AG09319 (cell line): ENCODE measurements at regions not wholly inside any gene's neighbourhood (a gene's known extent, or its start where the extent isn't known, plus 50 kb on each side); places are given as distances from the start of the nearest gene placed in this dataset.

ENCODE experiments used
- DNase-seq: peaks from one replicate; pipeline ENCODE4 v3.0.0-alpha.2; 2010; ENCODE audit warnings: low read depth; ENCODE audit errors: extremely low read depth
- TF ChIP-seq, protein P1 (sequence below): IDR thresholded peaks from 2 replicates; pipeline ENCODE4 v1.5.1; 2011; ENCODE audit warnings: low read depth, mild to moderate bottlenecking, inconsistent platforms, low read length, moderate library complexity

DNA sequence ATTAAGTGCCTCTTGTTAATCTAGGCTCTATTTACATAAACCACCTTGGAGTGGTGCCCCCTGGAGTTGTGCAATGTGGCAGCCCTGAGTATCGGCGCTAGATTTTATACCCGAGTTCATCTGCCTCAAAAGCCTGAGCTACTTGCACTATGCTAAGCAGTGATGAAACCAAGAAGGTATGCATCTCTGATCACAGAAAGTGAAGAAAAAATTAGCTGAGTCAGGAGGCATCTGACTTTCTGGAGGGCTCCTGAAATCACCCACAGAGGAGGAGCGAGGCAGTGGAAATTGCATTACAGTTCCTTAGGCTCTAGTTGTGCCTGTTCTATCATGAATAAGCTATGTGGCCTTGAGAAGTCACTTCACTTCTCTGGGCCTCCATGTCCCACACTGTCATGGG is 80.3 kb upstream of the PSMD7 start:
- TF ChIP-seq, protein P1, sequence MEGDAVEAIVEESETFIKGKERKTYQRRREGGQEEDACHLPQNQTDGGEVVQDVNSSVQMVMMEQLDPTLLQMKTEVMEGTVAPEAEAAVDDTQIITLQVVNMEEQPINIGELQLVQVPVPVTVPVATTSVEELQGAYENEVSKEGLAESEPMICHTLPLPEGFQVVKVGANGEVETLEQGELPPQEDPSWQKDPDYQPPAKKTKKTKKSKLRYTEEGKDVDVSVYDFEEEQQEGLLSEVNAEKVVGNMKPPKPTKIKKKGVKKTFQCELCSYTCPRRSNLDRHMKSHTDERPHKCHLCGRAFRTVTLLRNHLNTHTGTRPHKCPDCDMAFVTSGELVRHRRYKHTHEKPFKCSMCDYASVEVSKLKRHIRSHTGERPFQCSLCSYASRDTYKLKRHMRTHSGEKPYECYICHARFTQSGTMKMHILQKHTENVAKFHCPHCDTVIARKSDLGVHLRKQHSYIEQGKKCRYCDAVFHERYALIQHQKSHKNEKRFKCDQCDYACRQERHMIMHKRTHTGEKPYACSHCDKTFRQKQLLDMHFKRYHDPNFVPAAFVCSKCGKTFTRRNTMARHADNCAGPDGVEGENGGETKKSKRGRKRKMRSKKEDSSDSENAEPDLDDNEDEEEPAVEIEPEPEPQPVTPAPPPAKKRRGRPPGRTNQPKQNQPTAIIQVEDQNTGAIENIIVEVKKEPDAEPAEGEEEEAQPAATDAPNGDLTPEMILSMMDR: no peak
- no peak for DNase-seq

DNA sequence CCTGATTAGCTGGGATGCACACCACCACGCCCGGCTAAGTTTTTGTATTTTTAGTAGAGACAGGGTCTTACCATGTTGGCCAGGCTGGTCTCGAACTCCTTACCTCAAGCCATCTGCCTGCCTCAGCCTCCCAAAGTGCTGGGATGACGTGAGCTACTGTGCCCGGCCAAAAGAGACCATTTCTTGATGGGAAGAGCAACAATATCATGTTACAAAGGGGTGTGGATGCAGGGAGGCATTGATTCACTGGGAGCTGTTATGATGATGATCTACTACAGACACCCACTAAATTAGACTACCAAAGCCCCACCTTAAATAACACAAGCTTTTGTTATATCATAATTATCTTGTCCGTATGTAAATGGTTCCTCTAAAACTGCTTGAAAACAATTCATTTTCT is 81.4 kb upstream of the PSMD7 start:
- DNase-seq: no peak
- TF ChIP-seq, protein P1: no peak

DNA sequence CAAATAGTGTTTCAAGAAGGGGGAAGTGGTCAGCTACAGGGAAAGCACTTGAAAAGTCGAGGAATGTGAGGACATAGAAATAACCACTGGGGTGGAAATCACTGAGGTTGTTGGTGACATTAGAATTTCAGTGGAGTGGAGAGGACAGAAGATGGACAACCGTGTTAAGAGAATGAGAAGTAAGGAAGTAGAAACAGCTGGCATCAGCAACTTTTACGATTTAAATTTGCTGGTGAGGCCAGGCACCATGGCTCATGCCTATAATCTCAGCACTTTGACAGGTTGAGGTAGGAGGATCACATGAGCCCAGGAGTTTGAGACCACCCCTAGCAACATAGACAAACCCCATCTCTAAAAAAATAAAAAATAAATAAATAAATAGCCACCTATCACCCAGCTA is 83.2 kb upstream of the PSMD7 start:
- DNase-seq: no peak
- TF ChIP-seq, protein P1: no peak

DNA sequence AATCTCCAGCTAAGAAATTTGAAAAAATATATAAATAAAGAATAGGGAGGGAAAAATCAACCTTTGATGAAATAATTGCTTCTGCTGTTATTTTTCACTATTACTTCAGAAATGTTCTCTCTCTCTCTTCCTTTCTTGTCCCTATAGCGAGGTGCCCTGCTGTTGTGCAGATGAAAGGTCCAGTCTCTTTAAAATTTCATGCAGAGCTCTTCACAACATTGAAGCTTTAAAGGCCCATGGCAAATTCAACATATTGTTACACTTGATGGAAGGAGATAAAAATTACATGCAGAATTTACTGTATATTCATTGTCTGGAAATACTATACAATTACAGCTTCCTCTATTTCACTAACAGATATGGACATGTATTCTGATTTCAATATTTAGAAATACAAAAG is 86.4 kb upstream of the PSMD7 start:
- DNase-seq: no peak
- TF ChIP-seq, protein P1: no peak

DNA sequence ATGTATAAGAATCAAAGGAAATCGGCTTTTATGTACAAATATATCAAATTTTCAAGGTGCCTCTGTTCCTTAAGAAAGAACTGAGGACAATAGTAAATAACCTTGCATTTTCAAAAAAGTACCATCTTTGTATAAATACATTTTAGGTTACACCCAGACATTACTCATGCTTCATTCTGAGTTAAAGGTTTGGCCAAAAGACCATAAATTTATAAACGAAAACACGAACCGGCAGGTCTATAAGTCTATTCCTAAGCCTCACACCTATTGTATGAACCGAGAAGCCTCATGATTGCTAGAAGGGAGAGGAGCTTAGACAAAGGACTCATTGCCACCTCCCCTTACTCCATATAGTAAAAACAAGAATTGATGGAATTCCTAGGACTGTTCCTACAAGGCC is 94.6 kb upstream of the PSMD7 start:
- DNase-seq: no peak
- TF ChIP-seq, protein P1: no peak

DNA sequence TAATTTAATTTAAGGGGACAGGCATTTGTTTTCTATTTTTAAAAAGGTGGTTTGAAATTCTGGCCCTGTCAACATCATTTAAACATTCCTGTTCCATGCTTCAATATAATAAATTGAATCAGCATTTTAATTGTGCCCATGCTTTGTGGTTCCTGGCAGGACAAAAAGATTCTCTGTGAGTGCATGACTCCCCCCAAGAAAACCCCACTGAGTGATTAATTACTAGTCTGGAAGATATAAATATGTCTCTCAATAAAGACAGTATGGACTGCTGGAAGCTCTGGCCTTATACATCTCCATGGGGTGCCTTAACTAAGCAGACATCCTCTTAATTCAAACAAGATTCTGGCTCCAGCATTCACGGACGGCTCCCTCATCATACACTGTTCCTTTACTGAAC is 95.0 kb upstream of the PSMD7 start:
- DNase-seq: no peak

DNA sequence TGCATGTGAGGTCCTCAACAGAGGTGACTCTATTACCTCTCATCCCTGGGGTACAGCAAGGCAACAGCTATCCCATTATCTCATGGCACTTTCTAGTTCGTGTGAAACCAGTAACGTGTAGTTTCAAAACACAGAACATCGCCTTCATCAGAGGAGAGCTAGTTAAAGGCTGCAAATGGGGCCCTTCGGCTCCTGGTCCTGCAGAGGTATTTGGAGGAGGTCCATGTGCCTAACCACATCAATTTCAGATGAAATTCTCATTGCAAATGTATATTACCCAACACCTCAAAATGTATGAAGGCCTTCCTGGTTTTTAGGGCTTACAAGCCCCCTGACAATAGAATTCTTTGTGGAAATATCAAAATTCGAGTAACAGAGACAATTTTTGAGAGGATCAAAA is 95.7 kb upstream of the PSMD7 start:
- TF ChIP-seq, protein P1: no peak

More for the DNA sequence above, 95.0 kb upstream of the PSMD7 start:
- TF ChIP-seq, protein P1: no peak

More for the DNA sequence above, 95.7 kb upstream of the PSMD7 start:
- DNase-seq: no peak
